Cardiac muscle cell (in vitro differentiated cells and primary cell): ENCODE measurements at regions not wholly inside any gene's neighbourhood (a gene's known extent, or its start where the extent isn't known, plus 50 kb on each side); places are given as distances from the start of the nearest gene placed in this dataset.

Experiments used
- DNase-seq, 2 donors: peaks; one replicate each; pipeline versions ENCODE4 v3.0.0 to v3.0.0-alpha.2; 2010 to 2017; ENCODE audit warnings: low read depth in 1 of 2, low spot score in 1 of 2
- H3K27ac ChIP-seq: fragments of 200-600 bp; sonication (generic); 2 replicates; pipeline ENCODE4 v1.5.1; 2016
- H3K27me3 ChIP-seq: fragments of 200-600 bp; sonication (generic); 2 replicates; pipeline ENCODE4 v1.6.0; 2016; ENCODE audit warnings: control low read depth
- H3K36me3 ChIP-seq: fragments of 200-600 bp; sonication (generic); 2 replicates; pipeline ENCODE4 v1.5.1; 2016; ENCODE audit warnings: control low read depth
- H3K4me1 ChIP-seq: fragments of 200-600 bp; sonication (generic); 2 replicates; pipeline ENCODE4 v1.8.1; 2017; ENCODE audit warnings: low read depth, mild to moderate bottlenecking, mixed run types
- H3K4me3 ChIP-seq: fragments of 200-600 bp; sonication (generic); 2 replicates; pipeline ENCODE4 v1.5.1; 2016; ENCODE audit warnings: mild to moderate bottlenecking
- H3K9me3 ChIP-seq: fragments of 200-600 bp; sonication (generic); 2 replicates; pipeline ENCODE4 v1.5.1; 2017; ENCODE audit warnings: low read depth, mild to moderate bottlenecking, control low read depth
- CTCF ChIP-seq: IDR thresholded peaks from 2 replicates; pipeline ENCODE4 v1.5.1; 2012; ENCODE audit warnings: low read depth, mild to moderate bottlenecking, low read length

DNA sequence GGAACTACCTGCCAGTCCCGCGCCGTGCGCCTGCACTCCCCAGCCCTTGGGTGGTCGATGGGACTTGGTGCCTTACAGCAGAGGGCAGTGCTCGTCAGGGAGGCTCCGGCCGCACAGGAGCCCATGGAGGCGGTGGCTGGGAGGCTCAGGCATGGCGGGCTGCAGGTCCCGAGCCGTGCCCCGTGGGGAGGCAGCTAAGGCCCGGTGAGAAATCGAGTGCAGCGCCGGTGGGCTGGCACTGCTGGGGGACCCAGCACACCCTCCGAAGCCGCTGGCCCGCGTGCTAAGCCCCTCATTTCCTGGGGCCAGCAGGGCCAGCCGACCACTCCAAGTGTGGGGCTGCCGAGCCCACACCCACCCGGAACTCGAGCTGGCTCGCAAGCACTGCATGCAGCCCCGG, 580.2 kb downstream of the ZIC1 start:
- DNase-seq = no peak
- Histone ChIP-seq H3K9me3 (no peaks in the 10 kb centered on the region), H3K4me1 (no peaks in the 10 kb centered on the region), H3K27ac (no peak overlapping the region), H3K4me3 (no peak overlapping the region), H3K36me3 (no peaks in the 10 kb centered on the region), H3K27me3 (no peaks in the 10 kb centered on the region)
- no peak for TF ChIP-seq CTCF

DNA sequence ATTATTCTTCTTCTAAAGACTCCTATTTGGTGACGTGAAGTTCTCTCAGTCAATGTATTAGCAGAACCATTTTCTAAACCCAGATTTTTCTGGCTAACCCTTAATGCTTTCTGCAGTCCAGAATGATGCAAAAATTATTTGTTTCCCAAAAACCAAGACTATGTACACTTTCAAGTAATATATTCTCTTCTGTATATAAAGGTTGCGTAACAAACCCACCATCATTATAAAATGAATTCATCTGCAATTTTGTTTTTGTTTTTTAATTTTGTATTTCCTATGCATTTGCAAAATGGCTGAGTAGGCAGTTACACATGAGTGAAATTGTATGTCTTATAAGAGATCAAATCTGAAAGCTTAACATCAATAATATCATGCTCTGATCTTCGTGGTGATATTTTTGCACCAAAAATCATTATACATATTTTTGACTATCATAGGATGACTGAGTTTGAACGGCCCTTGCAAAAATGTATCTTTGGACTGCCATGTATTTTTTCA, 593.6 kb downstream of the ZIC1 start:
- H3K27ac ChIP-seq = no peak overlapping the region
- no peaks in the 10 kb centered on the region for H3K36me3 ChIP-seq
- TF ChIP-seq CTCF = no peak
- H3K4me3 ChIP-seq = no peak overlapping the region
- no peaks in the 10 kb centered on the region for H3K27me3 ChIP-seq
- H3K9me3 ChIP-seq = no peaks in the 10 kb centered on the region
- no peaks in the 10 kb centered on the region for H3K4me1 ChIP-seq
- DNase-seq = no peak

DNA sequence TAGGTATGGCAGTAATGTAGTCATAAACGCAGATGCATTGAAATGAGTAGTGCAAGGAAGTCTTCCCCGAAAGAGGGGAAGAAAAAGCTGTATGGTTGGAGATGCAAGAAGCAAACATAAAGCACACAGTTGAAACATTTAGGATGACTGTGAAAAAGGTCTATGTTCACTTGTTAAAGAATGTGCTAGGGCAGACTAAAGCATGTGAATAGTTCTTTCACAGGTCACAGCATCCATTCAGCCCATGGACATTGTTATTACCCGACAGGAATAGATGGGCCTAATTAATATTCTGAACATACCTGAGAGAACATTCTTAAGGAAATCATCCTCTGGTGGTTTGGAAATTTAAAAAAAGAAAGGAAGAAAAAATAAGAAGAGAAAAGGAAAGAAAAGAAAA, 595.2 kb downstream of the ZIC1 start:
- no peaks in the 10 kb centered on the region for H3K4me1 ChIP-seq
- H3K4me3 ChIP-seq = no peak overlapping the region
- no peaks in the 10 kb centered on the region for H3K36me3 ChIP-seq
- no peak overlapping the region for H3K27ac ChIP-seq
- H3K9me3 ChIP-seq = no peaks in the 10 kb centered on the region
- no peaks in the 10 kb centered on the region for H3K27me3 ChIP-seq
- DNase-seq = no peak
- TF ChIP-seq CTCF = no peak

- no peaks in the 10 kb centered on the region for H3K27me3 ChIP-seq
- DNase-seq = no peak
- no peaks in the 10 kb centered on the region for H3K36me3 ChIP-seq
- no peak overlapping the region for H3K27ac ChIP-seq
- TF ChIP-seq CTCF = no peak
- no peaks in the 10 kb centered on the region for H3K4me1 ChIP-seq
- H3K9me3 ChIP-seq = no peaks in the 10 kb centered on the region
- H3K4me3 ChIP-seq = no peak overlapping the region
Observed at GRCh38 chr3:148005456-148005855, 596.3 kb downstream of the ZIC1 start.

DNA sequence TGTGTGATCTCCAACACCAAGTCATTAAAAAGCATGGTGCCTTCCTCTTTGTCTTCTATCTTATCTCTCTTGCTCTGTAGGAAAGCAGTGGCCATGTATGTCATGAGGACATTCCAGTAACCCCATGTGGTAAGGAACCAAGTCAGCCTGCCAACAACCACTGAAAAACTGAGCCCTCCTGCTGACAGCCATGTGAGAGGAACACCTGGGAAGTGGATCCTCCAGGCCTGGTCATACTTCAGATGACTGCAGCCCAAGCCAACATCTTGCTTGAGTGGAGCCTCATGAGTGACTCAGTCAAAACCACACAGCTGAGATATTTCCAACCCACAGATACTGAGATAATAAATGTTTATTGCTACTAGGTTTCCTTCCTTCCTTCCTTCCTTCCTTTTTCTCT, 597.3 kb downstream of the ZIC1 start:
- Histone ChIP-seq H3K9me3 (no peaks in the 10 kb centered on the region), H3K27ac (no peak overlapping the region), H3K27me3 (no peaks in the 10 kb centered on the region), H3K36me3 (no peaks in the 10 kb centered on the region), H3K4me3 (no peak overlapping the region), H3K4me1 (no peaks in the 10 kb centered on the region)
- no peak for TF ChIP-seq CTCF
- peak in 1 of 2 donors; percentile 49 for DNase-seq

DNA sequence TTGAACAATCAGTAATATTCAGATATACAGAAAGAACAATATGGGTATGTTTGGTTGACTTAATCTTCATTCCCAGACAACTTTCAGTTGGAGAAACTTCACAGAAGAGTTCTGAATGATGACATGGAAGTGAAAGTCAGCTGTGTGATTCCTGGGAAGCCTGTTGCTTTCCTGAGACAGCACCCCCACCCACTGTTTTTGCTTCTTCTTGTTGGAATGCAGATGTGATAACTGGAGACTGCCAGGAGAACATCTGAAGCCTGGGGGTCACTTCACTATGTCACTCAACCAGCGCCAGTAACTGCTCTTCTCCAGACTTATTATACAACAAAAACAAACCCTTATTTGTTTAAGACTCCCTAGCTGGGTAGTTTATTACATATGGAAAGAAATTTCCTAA, 599.4 kb downstream of the ZIC1 start:
- Histone ChIP-seq H3K27ac (no peak overlapping the region), H3K4me3 (no peak overlapping the region), H3K4me1 (no peaks in the 10 kb centered on the region), H3K27me3 (no peaks in the 10 kb centered on the region), H3K9me3 (no peaks in the 10 kb centered on the region), H3K36me3 (no peaks in the 10 kb centered on the region)
- no peak for TF ChIP-seq CTCF
- DNase-seq = no peak
